ENCODE measurements at regions not wholly inside any gene's neighbourhood (a gene's known extent, or its start where the extent isn't known, plus 50 kb on each side); places are given as distances from the start of the nearest gene placed in this dataset.

GRCh38 chr16:72474501-72475123 is 302.7 kb upstream of the PMFBP1 start:
- TF ChIP-seq EZH2phosphoT487 (IDR thresholded peaks at IDR 0.05; ENCODE audit: borderline replicate concordance): no peak
- no peak for TF ChIP-seq YY1 (IDR thresholded peaks at IDR 0.05; ENCODE audit: extremely low read depth, insufficient replicate concordance, low read depth, low read length)
- no peak for TF ChIP-seq EZH2 (IDR thresholded peaks at IDR 0.05)
- TF ChIP-seq REST (IDR thresholded peaks at IDR 0.05; ENCODE audit: low read depth): no peak
- no peak for TF ChIP-seq CTCF (IDR thresholded peaks at IDR 0.05 in 2 of 3, conservative IDR thresholded peaks at IDR 0.05 in 1 of 3; ENCODE audit: borderline replicate concordance in 1 of 3, insufficient read depth in 1 of 3, low read depth in 2 of 3, low read length in 2 of 3)
- TF ChIP-seq RAD21 (IDR thresholded peaks at IDR 0.05; ENCODE audit: low read depth): no peak; the same call in 1 of the 2 replicates
- TF ChIP-seq POLR2AphosphoS5 (IDR thresholded peaks at IDR 0.05; ENCODE audit: low read depth, low read length): peak; percentile 19; the same call in 1 of the 2 replicates
- TF ChIP-seq EGR1 (IDR thresholded peaks at IDR 0.05; ENCODE audit: low read depth): no peak
- TF ChIP-seq POLR2A (IDR thresholded peaks at IDR 0.05; ENCODE audit: borderline replicate concordance, extremely low read depth, insufficient read depth, insufficient read length): no peak
- no peak for TF ChIP-seq MAX (IDR thresholded peaks at IDR 0.05)
- no peak for TF ChIP-seq ELF1 (IDR thresholded peaks at IDR 0.05; ENCODE audit: borderline replicate concordance, low read depth)

Measured in HCT116 (cell line).